NCI-H2081 treated with DMSO at 0.1 percent for 48 hours (cell line): ENCODE measurements at regions not wholly inside any gene's neighbourhood (a gene's known extent, or its start where the extent isn't known, plus 50 kb on each side); places are given as distances from the start of the nearest gene placed in this dataset.
"Not testable (repeated sequence)": the region's sequence is repeated elsewhere in the genome, so short reads cannot be mapped to it uniquely, and the experiment has no call there.

Source experiments
- DNase-seq: peaks from one replicate; lab custom pipeline; 2025; lab: John Stamatoyannopoulos, UW

- DNase-seq: peak; percentile 57
These were observed 137.3 kb upstream of the KIF2A start for GRCh38 chr5:62168506-62169281.

DNA sequence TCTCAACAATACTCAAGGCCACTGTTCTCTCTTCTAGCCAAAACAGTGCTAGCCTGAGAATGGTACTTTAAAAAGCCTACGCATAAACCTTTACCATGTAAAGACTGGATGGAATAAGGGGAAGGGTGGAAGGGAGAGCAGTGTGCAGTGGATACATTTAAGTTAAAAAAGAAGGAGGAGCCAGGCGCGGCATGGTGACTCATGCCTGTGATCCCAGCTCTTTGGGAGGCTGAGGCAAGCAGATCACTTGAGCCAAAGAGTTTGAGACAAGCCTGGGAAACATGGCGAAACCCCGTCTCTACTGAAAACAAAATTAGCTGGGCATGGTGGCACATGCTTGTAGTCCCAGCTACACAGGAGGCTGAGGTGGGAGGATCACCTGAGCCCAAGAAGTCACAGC, 127.7 kb upstream of the KIF2A start:
- no peak for DNase-seq

GRCh38 chr5:62182802-62183201, 123.2 kb upstream of the KIF2A start:
- no peak for DNase-seq

DNA sequence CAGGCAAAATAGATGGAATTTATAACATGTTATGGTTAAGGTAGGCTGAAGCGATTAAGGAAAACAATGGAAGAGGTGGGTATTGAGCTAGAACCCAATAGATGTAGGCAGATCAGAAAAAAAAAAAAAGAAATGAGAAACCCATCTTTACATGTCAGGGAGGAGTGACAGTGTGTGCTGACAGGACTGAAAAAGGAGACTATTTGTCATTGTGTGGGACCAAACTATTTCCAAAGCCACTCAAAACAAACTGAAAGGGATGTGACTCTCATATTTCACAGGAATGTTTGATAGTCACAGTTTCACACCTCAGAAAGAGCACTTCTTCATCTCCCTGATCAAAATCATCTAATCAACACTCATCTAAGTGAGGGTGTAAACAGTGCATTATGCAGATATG, 122.3 kb upstream of the KIF2A start:
- DNase-seq: no peak

- no peak for DNase-seq
These were observed 121.6 kb upstream of the KIF2A start for GRCh38 chr5:62184444-62184843.

- no peak for DNase-seq
These were observed 115.8 kb upstream of the KIF2A start for GRCh38 chr5:62190173-62190572.

- DNase-seq: no peak
These were observed 115.1 kb upstream of the KIF2A start for GRCh38 chr5:62190931-62191330.

DNA sequence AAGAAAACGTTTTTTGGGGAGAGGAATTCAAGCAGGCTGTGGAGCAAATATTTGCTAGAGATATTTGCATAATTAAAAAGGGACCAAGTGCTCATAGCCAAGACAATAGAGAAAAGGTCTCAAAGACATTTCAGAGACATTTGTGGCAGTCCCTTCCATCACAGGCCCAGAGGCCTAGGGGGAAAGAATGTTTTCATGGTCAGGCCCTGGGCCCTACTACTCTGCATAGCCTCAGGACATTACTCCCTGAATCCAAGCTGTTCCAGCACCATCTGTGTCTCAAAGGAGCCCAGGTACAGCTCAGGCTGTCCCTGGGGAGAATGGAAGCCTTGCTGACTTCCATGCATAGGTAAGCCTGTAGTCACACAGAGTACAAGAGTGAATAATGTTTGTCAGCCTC, 113.0 kb upstream of the KIF2A start:
- no peak for DNase-seq

GRCh38 chr5:62196532-62196931, 109.5 kb upstream of the KIF2A start:
- not testable (repeated sequence) for DNase-seq

DNA sequence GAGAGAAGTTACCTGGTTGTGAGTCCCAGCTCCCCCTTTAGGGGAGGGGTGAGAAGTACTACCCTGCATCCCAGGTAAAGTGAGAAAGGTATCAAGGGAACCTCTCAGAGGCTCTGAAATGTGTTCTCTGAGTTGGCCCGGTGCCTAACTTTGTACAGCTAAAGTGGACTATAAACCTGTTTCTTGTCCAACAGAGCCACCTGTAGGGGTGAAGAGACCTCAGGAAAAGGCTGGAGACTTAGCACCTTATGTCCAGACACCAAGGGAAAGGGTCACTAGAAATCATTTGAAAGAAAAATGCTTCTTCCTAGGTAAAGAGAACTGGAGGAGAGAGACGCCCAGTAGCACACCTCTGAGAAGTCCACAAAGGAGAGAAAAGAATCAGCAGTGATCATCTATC, 108.3 kb upstream of the KIF2A start:
- no peak for DNase-seq

DNA sequence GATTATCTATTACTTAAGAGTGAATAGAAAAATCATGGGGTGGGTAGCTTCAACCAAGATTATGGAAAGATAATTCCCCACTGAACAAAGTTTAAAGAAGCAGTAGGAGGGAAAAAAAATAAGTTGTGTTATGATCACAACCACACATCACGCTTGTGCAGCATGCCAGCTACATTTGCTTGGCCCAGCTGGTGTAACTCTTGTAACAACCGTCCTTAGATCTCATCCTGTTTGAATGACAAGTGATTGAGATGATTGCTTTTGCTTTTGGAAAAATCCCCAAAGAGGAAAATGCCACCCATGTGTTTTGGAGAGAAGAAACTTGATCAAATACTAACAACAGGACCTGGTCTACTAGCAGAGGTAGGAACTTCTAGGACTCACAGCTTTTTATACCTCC, 107.6 kb upstream of the KIF2A start:
- no peak for DNase-seq

DNA sequence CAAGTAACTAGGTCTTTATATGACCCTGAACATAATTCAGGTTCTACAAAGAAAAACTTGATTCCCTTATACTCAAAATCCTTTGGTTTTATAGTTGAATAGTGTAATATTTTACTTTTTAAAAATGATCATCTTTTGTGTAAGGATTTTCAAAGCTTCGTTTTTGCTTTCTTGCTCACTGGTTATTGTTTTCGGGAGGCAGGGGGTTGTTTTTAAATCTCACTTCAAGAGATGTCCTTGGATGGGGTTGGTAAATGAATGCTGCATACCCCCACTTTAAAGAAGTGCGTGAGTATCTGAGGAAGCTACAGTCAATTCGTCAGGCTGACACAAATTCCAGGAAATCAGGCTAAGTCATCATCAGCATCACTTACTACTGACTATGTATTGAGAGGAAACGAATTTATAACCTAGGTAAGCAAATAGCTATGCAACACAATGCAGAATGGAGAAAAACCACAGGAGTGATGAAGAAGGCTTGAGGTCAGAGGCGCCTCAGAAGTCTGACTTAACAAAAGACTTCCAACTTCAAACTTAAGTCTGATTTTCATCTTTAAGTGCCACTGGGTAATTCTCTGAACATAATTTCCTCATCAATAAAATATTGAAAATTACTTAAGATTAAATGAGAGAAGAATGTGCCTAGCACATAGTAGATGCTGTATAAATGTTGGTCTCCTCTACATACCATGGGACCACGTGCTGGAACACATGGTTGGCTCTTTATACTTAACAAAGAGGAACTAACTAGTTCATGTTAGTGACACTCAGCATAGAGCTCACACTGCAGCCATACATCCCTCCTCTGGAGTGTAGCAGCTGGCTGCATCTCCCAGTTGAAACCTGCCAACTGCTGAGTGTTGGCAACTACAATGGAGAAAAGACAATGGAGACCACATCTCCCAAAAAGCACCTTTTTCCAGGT, 106.0 kb upstream of the KIF2A start:
- DNase-seq: no peak

DNA sequence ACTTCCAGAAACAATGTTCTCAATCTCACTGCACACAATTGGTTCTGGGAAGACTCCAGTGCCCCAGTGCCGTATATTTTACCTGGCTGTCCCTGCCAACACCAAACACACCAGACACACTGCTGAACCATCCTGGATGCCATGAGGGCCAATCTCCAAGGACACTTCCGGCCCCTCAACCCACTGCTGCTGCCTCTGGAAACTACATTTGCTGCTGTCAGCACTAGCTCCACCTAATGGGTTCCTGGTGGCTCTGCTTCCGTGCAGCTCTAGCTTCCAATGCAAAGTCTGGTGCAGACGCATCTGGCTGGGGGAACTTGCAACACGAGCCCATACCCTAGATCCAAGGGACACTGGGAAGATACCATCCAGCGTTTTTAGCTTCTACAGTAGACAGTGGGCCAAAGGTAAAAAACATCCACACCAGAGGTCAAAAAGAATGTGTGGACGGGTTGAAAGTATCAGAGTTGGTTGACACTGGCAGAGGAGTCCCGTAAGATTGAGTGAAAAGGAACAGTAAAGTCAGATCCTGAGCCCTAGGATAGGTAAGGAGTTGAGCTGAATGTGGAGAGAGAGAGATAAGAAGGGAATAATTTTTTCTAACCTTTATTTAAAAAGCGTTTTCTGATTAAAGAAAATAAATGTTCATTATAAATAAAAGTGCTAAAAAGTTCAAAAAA, 99.7 kb upstream of the KIF2A start:
- no peak for DNase-seq

DNA sequence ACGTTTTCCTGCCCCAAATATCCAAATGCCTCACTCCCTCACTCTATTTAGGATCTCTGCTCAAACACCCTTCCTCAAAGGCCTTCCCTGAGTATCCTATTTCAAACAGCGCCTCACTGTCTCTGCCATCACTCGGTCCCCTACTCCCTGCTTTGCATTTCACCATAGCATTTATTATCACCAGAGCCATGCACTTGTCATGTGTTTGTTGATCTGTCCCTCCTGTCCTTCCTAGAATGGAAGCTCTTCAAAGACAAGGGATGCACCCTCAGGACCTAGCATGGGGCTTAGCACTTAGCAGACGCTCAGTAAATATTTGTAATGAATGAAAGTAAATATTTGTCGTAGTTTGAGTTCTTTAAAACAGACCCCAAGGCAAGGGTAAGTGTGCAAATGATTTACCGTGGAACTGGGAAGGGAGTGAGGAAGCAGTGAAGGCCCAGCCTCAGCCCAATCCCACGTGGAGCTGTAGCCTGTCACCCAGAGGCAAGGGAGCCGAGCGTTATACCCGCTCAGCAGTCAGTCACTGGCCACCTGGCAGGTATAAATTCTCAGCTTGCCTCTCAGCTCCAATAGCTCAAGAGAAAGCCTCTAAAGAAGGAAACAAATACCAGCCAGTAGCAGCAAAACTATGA, 97.7 kb upstream of the KIF2A start:
- DNase-seq: no peak

DNA sequence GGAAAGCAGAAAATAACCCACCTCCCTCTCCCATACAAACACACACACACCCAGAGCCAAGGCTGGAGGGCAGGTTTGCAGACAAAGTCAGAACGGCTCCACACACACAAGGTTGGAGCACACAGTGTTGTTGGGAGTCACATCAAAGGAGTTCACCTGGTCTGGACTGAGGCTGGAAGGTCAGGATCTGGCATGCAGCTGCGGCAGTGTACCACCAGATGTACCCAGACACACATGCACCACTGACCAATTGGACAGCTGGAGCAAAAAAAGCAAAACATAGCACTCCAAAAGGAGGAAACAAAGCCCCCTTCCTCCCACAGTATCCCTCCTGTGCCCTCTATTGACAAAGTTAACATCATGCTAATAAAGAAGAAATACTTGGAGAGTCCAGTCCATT, 94.6 kb upstream of the KIF2A start:
- DNase-seq: no peak

- DNase-seq: no peak
These were observed 93.4 kb upstream of the KIF2A start for GRCh38 chr5:62212648-62213047.

- DNase-seq: no peak
These were observed 91.3 kb upstream of the KIF2A start for GRCh38 chr5:62214701-62215100.

DNA sequence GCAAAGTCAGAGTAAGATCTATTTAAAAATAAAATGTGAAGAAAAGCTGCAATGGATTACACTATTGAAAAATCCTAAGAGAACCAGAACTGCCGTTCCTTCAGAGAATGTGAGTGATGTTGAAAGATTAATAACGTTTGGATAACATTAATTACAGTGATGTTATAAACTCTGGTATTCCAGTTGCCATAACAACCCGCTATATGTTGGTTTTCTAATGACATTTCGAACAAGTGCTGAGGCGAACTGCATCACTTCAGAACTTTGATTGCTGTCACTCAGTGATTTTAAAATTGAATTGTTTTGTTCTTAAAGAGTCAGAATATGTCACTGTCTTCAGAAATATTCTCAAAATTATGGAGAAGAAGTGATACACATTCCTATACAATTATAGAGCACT, 89.4 kb upstream of the KIF2A start:
- not testable (repeated sequence) for DNase-seq

GRCh38 chr5:62217095-62217494, 88.9 kb upstream of the KIF2A start:
- not testable (repeated sequence) for DNase-seq

- not testable (repeated sequence) for DNase-seq
These were observed 87.1 kb upstream of the KIF2A start for GRCh38 chr5:62218860-62219259.

GRCh38 chr5:62221881-62222280, 84.1 kb upstream of the KIF2A start:
- not testable (repeated sequence) for DNase-seq

- not testable (repeated sequence) for DNase-seq
These were observed 83.7 kb upstream of the KIF2A start for GRCh38 chr5:62222305-62222704.
